Parathyroid adenoma (tissue), 2 donors: ENCODE measurements at regions not wholly inside any gene's neighbourhood (a gene's known extent, or its start where the extent isn't known, plus 50 kb on each side); places are given as distances from the start of the nearest gene placed in this dataset.

ENCODE experiments used
- H2AFZ ChIP-seq: fragments of 300-600 bp; sonication (generic); one replicate; pipeline ENCODE4 v1.7.0; 2017; ENCODE audit warnings: antibody characterized with exemption, mild to moderate bottlenecking
- H3K27ac ChIP-seq: fragments of 300-600 bp; sonication (generic); one replicate; pipeline ENCODE4 v1.7.0; 2017
- H3K27me3 ChIP-seq: fragments of 300-600 bp; sonication (generic); one replicate; pipeline ENCODE4 v1.7.0; 2017; ENCODE audit warnings: low read length; ENCODE audit not compliant: control insufficient read depth, insufficient read depth
- H3K36me3 ChIP-seq: fragments of 300-600 bp; sonication (generic); one replicate; pipeline ENCODE4 v1.7.0; 2017; ENCODE audit warnings: low read length; ENCODE audit not compliant: control insufficient read depth, insufficient read depth
- H3K4me1 ChIP-seq: fragments of 300-600 bp; sonication (generic); one replicate; pipeline ENCODE4 v1.7.0; 2017; ENCODE audit warnings: control low read depth
- H3K4me2 ChIP-seq: fragments of 300-600 bp; sonication (generic); one replicate; pipeline ENCODE4 v1.7.0; 2017; ENCODE audit warnings: low read length
- H3K4me3 ChIP-seq: fragments of 300-600 bp; sonication (generic); one replicate; pipeline ENCODE4 v1.7.0; 2017; ENCODE audit warnings: low read depth, low read length
- H3K79me2 ChIP-seq: fragments of 300-600 bp; sonication (generic); one replicate; pipeline ENCODE4 v1.7.0; 2017; ENCODE audit warnings: control low read depth
- H3K9ac ChIP-seq: fragments of 300-600 bp; sonication (generic); one replicate; pipeline ENCODE4 v1.7.0; 2017; ENCODE audit warnings: mild to moderate bottlenecking
- H3K9me3 ChIP-seq: fragments of 300-600 bp; sonication (generic); one replicate; pipeline ENCODE4 v1.7.0; 2017; ENCODE audit warnings: low read length; ENCODE audit not compliant: control insufficient read depth
- TF ChIP-seq, protein P1 (sequence below): fragments of 300-600 bp; sonication (generic); IDR thresholded peaks from one replicate; pipeline ENCODE4 v1.7.0; 2017; ENCODE audit warnings: antibody characterized with exemption, mild to moderate bottlenecking
- donor health status: primary hyperparathyroidism.

DNA sequence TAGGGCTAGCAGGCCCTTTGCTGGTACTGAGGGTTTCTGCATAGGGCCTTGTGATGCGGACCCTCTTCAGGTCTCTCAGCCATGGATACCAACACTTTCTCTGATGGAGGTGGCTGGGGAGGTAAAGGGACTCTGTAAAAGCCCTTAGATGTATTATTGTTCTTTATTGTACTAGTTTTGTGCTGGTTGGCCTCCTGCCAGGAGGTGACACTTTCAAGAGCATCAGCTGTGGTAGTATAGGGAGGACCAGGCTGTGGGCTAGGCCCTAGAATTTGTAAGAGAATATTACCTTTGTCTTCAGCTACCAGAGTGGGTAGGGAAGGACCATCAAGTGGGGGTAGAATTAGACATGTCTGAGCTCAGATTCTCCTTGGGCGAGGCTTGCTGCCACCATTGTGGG is 936.3 kb downstream of the CENPC start:
- TF ChIP-seq, protein P1, sequence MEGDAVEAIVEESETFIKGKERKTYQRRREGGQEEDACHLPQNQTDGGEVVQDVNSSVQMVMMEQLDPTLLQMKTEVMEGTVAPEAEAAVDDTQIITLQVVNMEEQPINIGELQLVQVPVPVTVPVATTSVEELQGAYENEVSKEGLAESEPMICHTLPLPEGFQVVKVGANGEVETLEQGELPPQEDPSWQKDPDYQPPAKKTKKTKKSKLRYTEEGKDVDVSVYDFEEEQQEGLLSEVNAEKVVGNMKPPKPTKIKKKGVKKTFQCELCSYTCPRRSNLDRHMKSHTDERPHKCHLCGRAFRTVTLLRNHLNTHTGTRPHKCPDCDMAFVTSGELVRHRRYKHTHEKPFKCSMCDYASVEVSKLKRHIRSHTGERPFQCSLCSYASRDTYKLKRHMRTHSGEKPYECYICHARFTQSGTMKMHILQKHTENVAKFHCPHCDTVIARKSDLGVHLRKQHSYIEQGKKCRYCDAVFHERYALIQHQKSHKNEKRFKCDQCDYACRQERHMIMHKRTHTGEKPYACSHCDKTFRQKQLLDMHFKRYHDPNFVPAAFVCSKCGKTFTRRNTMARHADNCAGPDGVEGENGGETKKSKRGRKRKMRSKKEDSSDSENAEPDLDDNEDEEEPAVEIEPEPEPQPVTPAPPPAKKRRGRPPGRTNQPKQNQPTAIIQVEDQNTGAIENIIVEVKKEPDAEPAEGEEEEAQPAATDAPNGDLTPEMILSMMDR, result no peak
- Histone ChIP-seq H3K4me3 (no peak overlapping the region), H3K27ac (no peak overlapping the region)

DNA sequence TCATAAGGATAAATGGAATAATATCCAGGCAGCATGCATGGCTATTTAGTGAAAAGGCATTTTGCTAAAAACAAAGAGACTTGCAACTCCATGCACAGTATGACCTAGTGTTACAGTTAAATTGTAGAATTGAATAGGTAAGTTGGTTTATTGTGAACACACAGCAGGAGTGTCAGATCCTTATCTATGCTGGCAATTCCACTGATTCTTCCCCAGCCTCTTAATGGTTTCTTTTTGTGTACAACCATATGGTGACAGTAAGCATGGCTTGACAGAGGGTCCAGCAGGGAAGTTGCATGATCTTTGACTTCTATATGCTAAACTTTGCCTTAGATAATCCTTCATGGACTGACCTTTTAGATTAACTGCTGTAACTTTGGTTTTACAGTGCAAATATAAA is 936.6 kb upstream of the EPHA5 start:
- TF ChIP-seq, protein P1, result no peak
- no peak overlapping the region for H3K27ac ChIP-seq
- no peaks in the 10 kb centered on the region for H3K79me2 ChIP-seq
- H3K36me3 ChIP-seq, result no peaks in the 10 kb centered on the region
- no peak overlapping the region for H3K4me2 ChIP-seq
- H3K27me3 ChIP-seq, result no peaks in the 10 kb centered on the region
- no peak overlapping the region for H3K9ac ChIP-seq
- no peak overlapping the region for H2AFZ ChIP-seq
- H3K9me3 ChIP-seq, result no peaks in the 10 kb centered on the region
- H3K4me1 ChIP-seq, result no peaks in the 10 kb centered on the region
- no peak overlapping the region for H3K4me3 ChIP-seq

More for the DNA sequence above, 936.3 kb downstream of the CENPC start:
- H3K79me2 ChIP-seq, result no peaks in the 10 kb centered on the region
- no peak overlapping the region for H3K4me2 ChIP-seq
- no peak overlapping the region for H2AFZ ChIP-seq
- H3K27me3 ChIP-seq, result no peaks in the 10 kb centered on the region
- no peaks in the 10 kb centered on the region for H3K4me1 ChIP-seq
- H3K9me3 ChIP-seq, result no peaks in the 10 kb centered on the region
- H3K9ac ChIP-seq, result no peak overlapping the region
- H3K36me3 ChIP-seq, result no peaks in the 10 kb centered on the region

DNA sequence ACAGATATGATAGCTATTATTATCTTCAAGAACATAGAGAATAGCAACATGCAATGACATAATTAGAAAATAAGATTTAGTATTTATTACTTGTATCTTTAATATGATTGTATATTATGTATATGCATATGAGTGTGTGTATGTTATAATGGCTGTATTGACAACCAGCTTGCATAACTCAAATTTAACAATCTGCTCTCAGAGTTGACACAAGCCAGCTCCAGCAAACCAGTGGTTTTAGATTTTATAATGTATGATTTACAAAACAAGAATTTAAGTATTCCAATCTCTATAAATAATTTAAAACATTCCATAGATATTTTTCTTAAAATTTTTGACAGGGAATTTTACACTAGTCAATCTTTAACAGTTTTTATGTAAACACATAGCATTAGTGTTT is 935.9 kb upstream of the EPHA5 start:
- Histone ChIP-seq H3K4me2 (no peak overlapping the region), H3K4me3 (no peak overlapping the region), H2AFZ (no peak overlapping the region), H3K4me1 (no peaks in the 10 kb centered on the region), H3K79me2 (no peaks in the 10 kb centered on the region), H3K27ac (no peak overlapping the region), H3K9ac (no peak overlapping the region), H3K9me3 (no peaks in the 10 kb centered on the region), H3K36me3 (no peaks in the 10 kb centered on the region), H3K27me3 (no peaks in the 10 kb centered on the region)
- TF ChIP-seq, protein P1, result no peak

DNA sequence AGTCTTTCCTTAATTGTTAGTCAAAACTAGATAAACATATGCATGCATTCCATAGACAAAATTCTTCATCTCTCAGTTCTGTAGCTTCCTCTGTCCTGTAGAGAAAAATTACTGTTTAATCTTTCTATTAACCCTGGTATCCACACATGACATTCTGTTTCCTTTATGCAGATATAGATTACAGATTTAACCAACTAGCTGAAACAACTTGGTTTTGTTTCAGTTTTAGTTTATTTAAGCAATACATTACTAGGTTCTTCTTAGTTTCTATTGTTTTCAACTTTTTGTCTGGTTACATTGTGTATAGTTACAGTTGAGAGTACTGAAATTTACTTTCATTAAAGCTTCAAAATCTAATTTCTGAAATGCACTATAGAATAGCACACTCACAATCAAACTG is 933.9 kb upstream of the EPHA5 start:
- Histone ChIP-seq H3K79me2 (no peaks in the 10 kb centered on the region), H3K27me3 (no peaks in the 10 kb centered on the region), H3K27ac (no peak overlapping the region), H3K4me2 (no peak overlapping the region), H3K36me3 (no peaks in the 10 kb centered on the region), H3K9me3 (no peaks in the 10 kb centered on the region), H3K9ac (no peak overlapping the region), H3K4me1 (no peaks in the 10 kb centered on the region), H3K4me3 (no peak overlapping the region), H2AFZ (no peak overlapping the region)
- TF ChIP-seq, protein P1, result no peak

DNA sequence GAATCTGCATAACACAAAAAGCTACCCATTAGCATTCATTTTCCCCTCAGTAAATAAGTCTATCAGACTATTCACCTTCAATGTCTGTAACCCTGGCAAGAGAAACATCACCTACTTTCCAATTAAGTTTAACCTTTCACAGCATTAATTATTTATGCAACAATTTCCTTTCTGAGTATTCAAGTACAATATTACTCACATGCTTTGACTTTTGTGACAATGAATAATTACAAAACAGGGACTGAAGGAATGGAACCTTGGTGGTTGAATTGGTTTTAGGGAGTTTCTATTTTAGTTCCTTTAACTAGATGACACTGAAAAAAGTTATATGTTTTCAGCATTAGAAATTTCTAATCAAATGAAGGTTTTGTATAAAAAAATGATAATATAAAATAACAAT is 932.3 kb upstream of the EPHA5 start:
- H3K4me2 ChIP-seq, result no peak overlapping the region
- H3K79me2 ChIP-seq, result no peaks in the 10 kb centered on the region
- H3K9me3 ChIP-seq, result no peaks in the 10 kb centered on the region
- no peak overlapping the region for H2AFZ ChIP-seq
- no peaks in the 10 kb centered on the region for H3K36me3 ChIP-seq
- H3K27me3 ChIP-seq, result no peaks in the 10 kb centered on the region
- H3K9ac ChIP-seq, result no peak overlapping the region
- H3K4me3 ChIP-seq, result no peak overlapping the region
- H3K27ac ChIP-seq, result no peak overlapping the region
- TF ChIP-seq, protein P1, result no peak
- H3K4me1 ChIP-seq, result no peaks in the 10 kb centered on the region
